ENCODE measurements at regions not wholly inside any gene's neighbourhood (a gene's known extent, or its start where the extent isn't known, plus 50 kb on each side); places are given as distances from the start of the nearest gene placed in this dataset.

DNA sequence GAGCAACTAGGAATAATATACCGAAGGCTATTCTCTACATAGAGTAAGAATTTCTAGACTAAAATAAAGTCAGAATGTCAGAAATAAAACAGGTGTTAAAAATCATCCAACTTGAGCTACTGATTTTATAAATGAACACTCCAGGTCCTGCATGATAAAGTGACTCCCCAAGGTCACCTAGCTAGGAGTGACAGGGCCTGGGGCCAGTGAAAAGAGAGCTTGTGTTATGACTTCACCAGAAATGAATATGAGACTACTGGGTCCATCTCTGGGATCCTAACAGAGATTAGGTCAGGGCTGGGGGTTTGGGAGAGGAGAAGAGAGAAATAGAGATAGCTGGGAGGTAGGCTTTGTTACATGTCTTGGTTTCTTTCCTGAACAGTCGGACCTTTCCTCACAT is 89.7 kb upstream of the CYP1B1 start:
- Histone ChIP-seq H3K27me3 (replicated peaks; ENCODE audit: control insufficient read depth, insufficient read depth, low read length) (no peaks in the 10 kb centered on the region; the same call in 1 of the 2 replicates), H3K4me3 (replicated peaks; ENCODE audit: low read depth, low read length) (no peak overlapping the region), H3K36me3 (ENCODE audit: control insufficient read depth, insufficient read depth, low read length) (no peaks in the 10 kb centered on the region)
- TF ChIP-seq, protein P1, sequence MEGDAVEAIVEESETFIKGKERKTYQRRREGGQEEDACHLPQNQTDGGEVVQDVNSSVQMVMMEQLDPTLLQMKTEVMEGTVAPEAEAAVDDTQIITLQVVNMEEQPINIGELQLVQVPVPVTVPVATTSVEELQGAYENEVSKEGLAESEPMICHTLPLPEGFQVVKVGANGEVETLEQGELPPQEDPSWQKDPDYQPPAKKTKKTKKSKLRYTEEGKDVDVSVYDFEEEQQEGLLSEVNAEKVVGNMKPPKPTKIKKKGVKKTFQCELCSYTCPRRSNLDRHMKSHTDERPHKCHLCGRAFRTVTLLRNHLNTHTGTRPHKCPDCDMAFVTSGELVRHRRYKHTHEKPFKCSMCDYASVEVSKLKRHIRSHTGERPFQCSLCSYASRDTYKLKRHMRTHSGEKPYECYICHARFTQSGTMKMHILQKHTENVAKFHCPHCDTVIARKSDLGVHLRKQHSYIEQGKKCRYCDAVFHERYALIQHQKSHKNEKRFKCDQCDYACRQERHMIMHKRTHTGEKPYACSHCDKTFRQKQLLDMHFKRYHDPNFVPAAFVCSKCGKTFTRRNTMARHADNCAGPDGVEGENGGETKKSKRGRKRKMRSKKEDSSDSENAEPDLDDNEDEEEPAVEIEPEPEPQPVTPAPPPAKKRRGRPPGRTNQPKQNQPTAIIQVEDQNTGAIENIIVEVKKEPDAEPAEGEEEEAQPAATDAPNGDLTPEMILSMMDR (IDR thresholded peaks at IDR 0.05; ENCODE audit: insufficient read depth, low read length, poor library complexity, severe bottlenecking): no peak
- no peak for DNase-seq (ENCODE audit: extremely low read depth, insufficient read length)

DNA sequence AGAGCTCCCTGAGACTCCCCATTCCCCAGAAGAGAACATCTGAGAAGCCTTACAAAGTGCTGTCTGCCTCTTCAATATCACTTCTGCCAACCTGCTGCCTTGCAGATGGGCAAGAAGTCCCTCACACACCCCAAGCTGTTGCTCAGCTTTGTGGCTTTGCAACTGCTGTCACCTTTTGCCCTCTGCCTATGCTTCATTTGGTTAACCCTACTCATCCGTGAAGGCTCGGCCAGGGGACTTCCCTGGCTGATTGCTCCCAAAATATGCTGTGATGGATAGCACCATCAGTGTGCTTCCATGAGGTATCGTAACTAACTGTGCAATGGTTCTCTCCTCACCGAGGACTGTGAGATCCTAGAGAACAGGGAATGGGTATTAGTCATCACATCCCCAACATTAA is 88.9 kb upstream of the CYP1B1 start:
- Histone ChIP-seq H3K27me3 (replicated peaks; ENCODE audit: control insufficient read depth, insufficient read depth, low read length) (no peaks in the 10 kb centered on the region), H3K36me3 (ENCODE audit: control insufficient read depth, insufficient read depth, low read length) (no peaks in the 10 kb centered on the region), H3K4me3 (replicated peaks; ENCODE audit: low read depth, low read length) (no peak overlapping the region)
- DNase-seq (ENCODE audit: extremely low read depth, insufficient read length): no peak
- TF ChIP-seq, protein P1 (IDR thresholded peaks at IDR 0.05; ENCODE audit: insufficient read depth, low read length, poor library complexity, severe bottlenecking): no peak

DNA sequence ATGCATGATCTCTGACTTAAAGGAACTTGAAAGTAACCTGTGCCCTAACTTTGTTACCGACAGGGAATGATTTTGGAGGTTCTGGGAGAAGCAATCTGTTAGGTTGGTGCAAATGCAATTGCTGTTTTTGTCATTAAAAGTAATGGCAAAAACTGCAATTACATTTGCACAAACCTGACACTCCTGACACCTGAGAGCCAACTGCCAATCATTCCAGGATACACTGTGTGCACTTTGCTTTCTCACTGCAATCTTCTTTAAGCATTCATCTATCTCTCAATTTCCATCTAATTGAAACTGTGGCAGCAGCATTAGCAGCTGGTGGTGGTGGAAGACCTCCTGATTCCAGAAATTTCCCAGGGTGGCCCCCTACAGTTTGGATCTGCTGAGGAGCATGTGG is 87.6 kb upstream of the CYP1B1 start:
- Histone ChIP-seq H3K36me3 (ENCODE audit: control insufficient read depth, insufficient read depth, low read length) (no peaks in the 10 kb centered on the region), H3K4me3 (replicated peaks; ENCODE audit: low read depth, low read length) (no peak overlapping the region), H3K27me3 (replicated peaks; ENCODE audit: control insufficient read depth, insufficient read depth, low read length) (no peaks in the 10 kb centered on the region)
- TF ChIP-seq, protein P1 (IDR thresholded peaks at IDR 0.05; ENCODE audit: insufficient read depth, low read length, poor library complexity, severe bottlenecking): no peak
- no peak for DNase-seq (ENCODE audit: extremely low read depth, insufficient read length)

DNA sequence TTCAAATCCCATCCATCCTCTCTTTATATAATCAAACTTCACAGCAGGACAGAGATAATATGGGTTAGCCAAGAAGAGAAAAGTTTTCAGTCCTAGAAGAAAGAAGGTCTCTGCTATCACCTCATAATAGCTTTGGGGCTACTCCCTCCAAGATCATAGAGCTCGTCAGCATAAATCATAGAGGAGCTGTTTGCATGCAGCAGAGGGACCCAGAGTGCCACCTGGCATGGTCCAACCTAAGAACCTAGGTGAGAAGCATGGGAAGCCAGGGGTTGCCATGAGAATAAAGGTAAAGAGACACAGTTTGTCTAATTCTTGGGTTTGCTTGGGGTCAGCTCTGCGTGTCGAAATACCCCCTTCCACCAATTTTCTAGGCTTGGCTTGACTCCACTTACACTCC is 87.1 kb upstream of the CYP1B1 start:
- Histone ChIP-seq H3K4me3 (replicated peaks; ENCODE audit: low read depth, low read length) (no peak overlapping the region), H3K27me3 (replicated peaks; ENCODE audit: control insufficient read depth, insufficient read depth, low read length) (no peaks in the 10 kb centered on the region), H3K36me3 (ENCODE audit: control insufficient read depth, insufficient read depth, low read length) (no peaks in the 10 kb centered on the region)
- no peak for DNase-seq (ENCODE audit: extremely low read depth, insufficient read length)
- TF ChIP-seq, protein P1 (IDR thresholded peaks at IDR 0.05; ENCODE audit: insufficient read depth, low read length, poor library complexity, severe bottlenecking): no peak

DNA sequence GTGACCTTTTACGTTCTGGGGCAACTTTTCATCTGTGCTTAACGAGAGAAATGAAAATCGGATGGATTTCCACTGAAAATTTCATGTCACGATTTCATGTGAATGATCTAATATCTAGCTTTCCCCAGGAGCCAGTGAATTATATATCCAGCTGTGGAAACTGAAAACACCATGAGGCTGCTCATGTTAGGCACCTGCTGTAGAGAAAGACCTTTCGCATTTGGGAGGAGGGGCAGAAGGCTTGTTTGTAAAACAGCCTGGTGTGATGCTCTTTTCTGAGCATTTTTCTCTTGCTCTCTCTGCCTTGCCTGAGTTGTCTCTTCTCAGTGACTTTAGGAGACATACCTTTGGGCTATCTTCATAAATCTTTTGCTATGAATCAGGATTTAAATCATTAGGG is 84.6 kb upstream of the CYP1B1 start:
- no peaks in the 10 kb centered on the region for H3K27me3 ChIP-seq (replicated peaks; ENCODE audit: control insufficient read depth, insufficient read depth, low read length)
- TF ChIP-seq, protein P1 (IDR thresholded peaks at IDR 0.05; ENCODE audit: insufficient read depth, low read length, poor library complexity, severe bottlenecking): no peak
- no peaks in the 10 kb centered on the region for H3K36me3 ChIP-seq (ENCODE audit: control insufficient read depth, insufficient read depth, low read length)
- no peak for DNase-seq (ENCODE audit: extremely low read depth, insufficient read length)
- no peak overlapping the region for H3K4me3 ChIP-seq (replicated peaks; ENCODE audit: low read depth, low read length)

DNA sequence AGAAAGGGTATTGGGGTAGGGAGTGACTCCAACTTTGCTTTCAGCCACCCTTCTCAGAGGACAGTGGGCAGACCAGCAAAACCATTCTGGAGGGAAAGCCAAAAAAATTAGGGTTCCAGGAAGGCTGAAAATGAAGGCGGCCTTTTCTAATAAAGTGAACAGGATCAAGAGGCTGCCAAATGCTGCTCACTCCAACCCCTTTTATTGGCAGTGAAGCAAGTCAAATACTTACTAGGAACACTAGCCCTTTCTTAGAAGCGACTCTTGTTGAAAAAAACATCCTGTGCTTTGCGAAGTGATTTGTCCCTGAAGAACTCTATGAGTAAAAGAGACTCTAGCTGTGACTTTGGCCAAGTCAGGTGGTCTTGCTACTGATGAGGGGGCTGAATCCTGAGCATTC is 83.6 kb upstream of the CYP1B1 start:
- H3K4me3 ChIP-seq (replicated peaks; ENCODE audit: low read depth, low read length): no peak overlapping the region
- H3K36me3 ChIP-seq (ENCODE audit: control insufficient read depth, insufficient read depth, low read length): no peaks in the 10 kb centered on the region
- H3K27me3 ChIP-seq (replicated peaks; ENCODE audit: control insufficient read depth, insufficient read depth, low read length): no peaks in the 10 kb centered on the region
- TF ChIP-seq, protein P1 (IDR thresholded peaks at IDR 0.05; ENCODE audit: insufficient read depth, low read length, poor library complexity, severe bottlenecking): no peak
- DNase-seq (ENCODE audit: extremely low read depth, insufficient read length): no peak
